HUES6 (cell line): ENCODE measurements at regions not wholly inside any gene's neighbourhood (a gene's known extent, or its start where the extent isn't known, plus 50 kb on each side); places are given as distances from the start of the nearest gene placed in this dataset.

Experiments
- H3K27ac ChIP-seq: 2 replicates; pipeline ENCODE4 v1.7.0; 2013; ENCODE audit warnings: low read depth, mild to moderate bottlenecking, low read length, inconsistent platforms
- H3K27me3 ChIP-seq: 2 replicates; pipeline ENCODE4 v1.6.1; 2013; ENCODE audit warnings: low read length; ENCODE audit not compliant: control insufficient read depth, insufficient read depth
- H3K36me3 ChIP-seq: 2 replicates; pipeline ENCODE4 v1.6.1; 2013; ENCODE audit warnings: low read length; ENCODE audit not compliant: control insufficient read depth, insufficient read depth
- H3K4me1 ChIP-seq: 2 replicates; pipeline ENCODE4 v1.6.1; 2013; ENCODE audit warnings: low read length; ENCODE audit not compliant: control insufficient read depth, insufficient read depth
- H3K4me3 ChIP-seq: 2 replicates; pipeline ENCODE4 v1.5.1; 2013; ENCODE audit warnings: low read depth, low read length
- H3K9ac ChIP-seq: one replicate; pipeline ENCODE4 v1.6.1; 2013; ENCODE audit warnings: mild to moderate bottlenecking, low read length
- H3K9me3 ChIP-seq: 2 replicates; pipeline ENCODE4 v1.6.1; 2013; ENCODE audit warnings: low read depth, low read length; ENCODE audit not compliant: control insufficient read depth, insufficient read depth

DNA sequence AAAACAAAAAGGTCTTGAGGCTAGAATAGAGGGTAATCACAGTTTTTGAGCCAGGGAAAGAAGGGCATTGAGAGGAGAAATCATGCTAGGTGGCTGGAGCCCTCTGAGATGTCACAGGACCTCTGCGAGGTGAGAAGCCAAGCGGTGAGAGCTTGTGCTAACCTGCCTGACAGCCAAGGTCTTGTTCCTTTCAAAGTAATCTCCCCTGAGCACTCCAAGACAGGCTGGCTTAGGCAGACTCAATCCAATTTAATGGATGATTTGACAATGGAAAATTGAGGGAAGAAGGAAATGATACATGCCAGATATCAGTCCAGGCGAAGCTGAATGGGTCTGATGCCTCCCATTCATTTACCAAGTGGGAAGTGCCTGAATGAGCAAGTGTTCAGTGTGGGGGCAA, 311.9 kb upstream of the PTBP2 start:
- Histone ChIP-seq H3K27ac (no peak overlapping the region), H3K4me1 (no peaks in the 10 kb centered on the region), H3K27me3 (no peaks in the 10 kb centered on the region), H3K36me3 (no peaks in the 10 kb centered on the region), H3K4me3 (no peak overlapping the region), H3K9me3 (no peaks in the 10 kb centered on the region), H3K9ac (no peak overlapping the region)

DNA sequence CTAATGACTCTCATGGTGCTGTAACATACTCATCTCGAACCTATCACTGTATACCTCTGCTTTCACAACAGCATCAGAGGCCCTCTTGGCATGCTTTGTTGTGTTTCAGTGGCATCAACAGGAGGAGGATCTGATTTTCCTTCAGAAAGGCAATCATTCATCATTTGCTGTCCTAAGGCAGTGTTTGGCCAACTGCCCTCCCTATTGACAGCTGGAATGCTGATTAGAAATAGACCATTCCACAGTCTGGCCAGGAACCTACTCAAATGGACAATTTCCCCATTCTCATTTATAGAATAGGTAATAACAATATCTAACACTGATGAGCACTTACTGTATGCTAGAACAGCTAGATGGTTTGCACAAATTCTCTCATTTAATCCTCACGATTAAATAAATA, 310.6 kb upstream of the PTBP2 start:
- Histone ChIP-seq H3K27ac (no peak overlapping the region), H3K4me3 (no peak overlapping the region), H3K9me3 (no peaks in the 10 kb centered on the region), H3K36me3 (no peaks in the 10 kb centered on the region), H3K9ac (no peak overlapping the region), H3K4me1 (no peaks in the 10 kb centered on the region), H3K27me3 (no peaks in the 10 kb centered on the region)

DNA sequence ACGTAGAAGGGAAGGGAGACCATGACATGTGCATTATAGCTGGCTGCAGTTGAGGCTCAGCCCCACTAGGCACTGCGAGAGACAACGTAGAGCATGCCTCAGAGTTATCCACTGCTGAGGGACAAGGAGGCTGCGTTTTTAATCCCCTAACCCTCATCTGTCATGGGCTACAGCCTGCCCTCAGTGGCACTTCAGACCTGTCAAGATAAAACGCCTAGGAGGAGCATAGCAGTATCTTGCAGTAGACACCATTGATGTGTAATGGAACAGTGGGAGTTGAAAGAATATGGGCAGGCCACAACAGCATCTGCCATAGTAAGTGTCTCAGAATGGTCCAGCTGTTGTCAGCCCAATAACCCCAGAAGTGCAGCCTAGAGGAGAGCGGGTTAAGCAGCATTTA, 307.0 kb upstream of the PTBP2 start:
- Histone ChIP-seq H3K36me3 (no peaks in the 10 kb centered on the region), H3K9ac (no peak overlapping the region), H3K27ac (no peak overlapping the region), H3K4me3 (no peak overlapping the region), H3K9me3 (no peaks in the 10 kb centered on the region), H3K4me1 (no peaks in the 10 kb centered on the region), H3K27me3 (no peaks in the 10 kb centered on the region)

DNA sequence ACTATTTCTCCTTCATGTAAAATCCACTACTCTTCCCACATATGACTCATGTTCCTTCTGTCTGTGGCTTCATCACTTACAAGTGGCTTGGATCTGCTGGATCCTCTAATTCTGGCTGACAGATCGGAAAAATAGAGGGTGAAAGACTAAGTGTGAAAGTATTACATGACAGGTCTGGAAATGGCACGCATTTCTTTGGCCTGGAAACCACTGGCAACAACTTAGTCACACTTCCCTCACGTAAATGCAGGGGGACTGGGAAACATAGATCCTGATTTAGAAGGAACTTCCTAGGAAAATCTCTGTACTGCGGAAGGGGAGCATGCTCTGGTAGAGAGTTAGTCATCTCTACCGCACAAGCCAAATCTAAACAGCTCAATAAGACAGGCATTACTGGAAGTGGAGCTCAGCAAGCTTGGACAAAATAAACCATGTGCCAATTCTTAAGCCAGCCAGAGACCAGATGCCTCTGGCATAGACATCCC, 305.4 kb upstream of the PTBP2 start:
- H3K4me1 ChIP-seq = no peaks in the 10 kb centered on the region
- no peaks in the 10 kb centered on the region for H3K9me3 ChIP-seq
- no peaks in the 10 kb centered on the region for H3K36me3 ChIP-seq
- no peak overlapping the region for H3K27ac ChIP-seq
- no peak overlapping the region for H3K9ac ChIP-seq
- no peaks in the 10 kb centered on the region for H3K27me3 ChIP-seq
- H3K4me3 ChIP-seq = no peak overlapping the region

DNA sequence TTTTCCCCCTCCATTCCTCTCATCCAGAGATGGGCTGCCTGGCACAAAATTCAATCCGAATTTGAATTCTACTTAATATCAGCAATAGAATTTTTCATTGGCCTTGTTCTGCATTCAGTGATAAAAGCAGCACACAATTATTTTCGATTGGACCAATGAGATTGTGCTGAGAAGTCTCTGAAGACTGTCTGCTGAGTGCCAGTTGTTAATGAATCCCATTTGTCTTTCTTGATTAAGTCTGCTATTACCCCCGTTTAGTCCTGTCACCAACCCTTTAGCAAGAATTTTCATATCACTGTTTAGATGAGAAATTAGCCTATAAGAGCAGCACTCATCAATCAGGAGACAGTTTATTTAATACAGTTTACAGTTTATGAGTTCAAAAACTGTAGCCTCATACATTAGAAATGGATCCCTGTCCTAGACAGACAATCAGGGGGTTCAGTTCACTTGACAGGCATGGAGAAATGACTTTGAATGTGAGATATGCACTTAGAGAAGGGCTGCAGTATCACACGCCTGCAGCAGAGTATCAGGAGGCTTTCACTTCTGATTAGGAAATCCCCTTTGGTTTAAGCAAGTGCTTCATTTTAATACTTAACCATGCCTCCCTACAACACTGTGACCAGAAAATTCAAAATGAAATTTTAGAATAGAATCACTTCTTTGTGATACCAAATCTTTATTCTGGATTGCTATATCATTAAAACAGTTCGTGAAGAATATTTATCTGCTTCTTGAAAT, 304.7 kb upstream of the PTBP2 start:
- no peak overlapping the region for H3K27ac ChIP-seq
- H3K4me3 ChIP-seq = no peak overlapping the region
- no peaks in the 10 kb centered on the region for H3K4me1 ChIP-seq
- H3K36me3 ChIP-seq = no peaks in the 10 kb centered on the region
- H3K9me3 ChIP-seq = no peaks in the 10 kb centered on the region
- H3K27me3 ChIP-seq = no peaks in the 10 kb centered on the region
- H3K9ac ChIP-seq = no peak overlapping the region

DNA sequence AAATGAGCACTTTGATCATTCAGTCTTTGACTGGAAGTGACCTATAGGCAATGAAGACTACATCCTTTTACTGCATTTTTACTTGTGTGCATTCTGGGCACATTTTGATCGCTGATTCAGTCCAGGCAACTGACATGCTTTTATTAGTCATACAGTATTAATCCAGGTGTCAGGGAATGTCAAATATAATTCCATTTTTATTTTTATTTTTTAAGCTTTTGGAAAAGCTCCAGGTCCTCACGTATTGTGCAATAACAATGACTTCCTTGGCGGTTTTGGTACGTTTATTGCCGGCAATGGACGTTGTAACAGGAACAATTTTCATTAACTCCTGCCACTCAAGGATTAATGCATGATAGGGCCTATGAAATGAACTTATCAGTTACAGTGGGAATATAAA, 302.6 kb upstream of the PTBP2 start:
- H3K27ac ChIP-seq = no peak overlapping the region
- no peaks in the 10 kb centered on the region for H3K9me3 ChIP-seq
- no peak overlapping the region for H3K9ac ChIP-seq
- H3K4me3 ChIP-seq = no peak overlapping the region
- no peaks in the 10 kb centered on the region for H3K27me3 ChIP-seq
- H3K36me3 ChIP-seq = no peaks in the 10 kb centered on the region
- H3K4me1 ChIP-seq = no peaks in the 10 kb centered on the region

DNA sequence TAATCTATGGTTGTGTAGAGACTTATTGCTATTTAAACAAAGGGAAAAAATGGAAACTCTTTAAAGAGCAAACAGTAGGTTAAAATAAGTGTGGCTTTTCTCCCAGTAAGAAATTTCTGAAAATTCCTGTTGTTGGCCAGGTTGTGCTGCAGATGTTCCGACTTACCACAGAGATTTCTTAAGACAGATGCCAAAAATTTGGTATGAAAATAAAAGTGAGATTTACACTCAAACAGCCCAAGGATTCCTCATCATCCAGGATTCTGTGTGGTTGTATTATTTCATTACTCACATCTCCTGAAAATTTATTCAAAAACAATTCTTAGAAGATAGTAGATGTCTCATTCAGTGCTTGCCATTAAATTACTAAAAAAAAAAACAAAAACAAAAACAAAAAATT, 296.7 kb upstream of the PTBP2 start:
- H3K9ac ChIP-seq = no peak overlapping the region
- H3K9me3 ChIP-seq = no peaks in the 10 kb centered on the region
- no peaks in the 10 kb centered on the region for H3K4me1 ChIP-seq
- H3K27me3 ChIP-seq = no peaks in the 10 kb centered on the region
- no peaks in the 10 kb centered on the region for H3K36me3 ChIP-seq
- no peak overlapping the region for H3K27ac ChIP-seq
- H3K4me3 ChIP-seq = no peak overlapping the region

DNA sequence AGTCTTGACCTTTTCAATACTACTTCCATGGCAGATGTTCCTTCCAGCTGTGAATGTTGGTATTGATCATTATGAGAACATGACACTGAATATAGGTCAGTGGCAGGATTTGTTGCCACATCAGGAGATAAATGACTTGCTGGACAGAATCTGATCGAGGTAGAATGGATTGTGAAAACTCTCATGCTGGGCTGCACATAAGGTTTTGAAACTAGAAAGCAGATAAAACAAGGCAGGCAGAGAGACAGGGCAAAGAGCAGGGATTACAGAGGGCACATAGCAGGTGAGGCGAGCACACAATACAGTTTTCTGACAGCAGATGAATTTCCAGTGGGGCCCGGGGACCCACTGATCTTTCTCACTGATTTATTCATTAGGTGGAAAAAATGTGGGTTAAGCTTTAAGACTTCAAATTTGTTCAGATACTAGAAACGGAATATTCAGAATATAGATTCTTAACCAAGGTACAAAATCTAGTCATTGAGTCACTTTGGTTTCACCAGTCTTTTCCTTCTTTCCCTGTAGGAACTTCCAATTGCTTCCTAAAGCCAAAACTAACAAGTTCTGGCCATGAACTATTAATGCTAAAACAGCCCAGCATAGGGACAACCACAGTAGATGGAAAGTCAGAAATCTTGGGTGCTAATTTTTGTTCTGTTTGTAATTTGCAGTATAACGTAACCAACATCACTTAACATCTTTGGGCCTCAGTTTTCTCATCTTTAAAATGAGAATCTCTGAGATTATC, 296.0 kb upstream of the PTBP2 start:
- no peak overlapping the region for H3K4me3 ChIP-seq
- H3K9ac ChIP-seq = no peak overlapping the region
- no peaks in the 10 kb centered on the region for H3K36me3 ChIP-seq
- H3K27ac ChIP-seq = no peak overlapping the region
- no peaks in the 10 kb centered on the region for H3K4me1 ChIP-seq
- H3K9me3 ChIP-seq = no peaks in the 10 kb centered on the region
- no peaks in the 10 kb centered on the region for H3K27me3 ChIP-seq

DNA sequence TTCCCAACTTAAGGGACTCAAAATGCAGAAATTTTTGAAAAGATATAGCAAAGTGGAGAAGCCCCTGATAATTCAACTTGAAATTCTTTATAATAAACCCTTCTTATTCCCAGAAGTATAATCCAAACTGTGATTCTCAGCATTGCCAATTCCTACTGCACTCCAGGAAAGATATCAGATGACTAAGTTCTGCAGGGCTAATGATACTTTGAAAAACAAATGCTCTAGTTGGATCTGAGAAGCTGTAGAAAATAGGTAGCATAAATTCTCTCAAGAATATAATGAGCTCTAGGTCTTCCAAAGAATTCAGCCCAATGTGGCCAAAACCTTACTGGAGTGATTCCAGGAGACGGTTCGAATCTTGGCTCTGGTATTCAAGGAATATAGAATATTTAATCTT, 294.0 kb upstream of the PTBP2 start:
- no peak overlapping the region for H3K9ac ChIP-seq
- no peaks in the 10 kb centered on the region for H3K4me1 ChIP-seq

DNA sequence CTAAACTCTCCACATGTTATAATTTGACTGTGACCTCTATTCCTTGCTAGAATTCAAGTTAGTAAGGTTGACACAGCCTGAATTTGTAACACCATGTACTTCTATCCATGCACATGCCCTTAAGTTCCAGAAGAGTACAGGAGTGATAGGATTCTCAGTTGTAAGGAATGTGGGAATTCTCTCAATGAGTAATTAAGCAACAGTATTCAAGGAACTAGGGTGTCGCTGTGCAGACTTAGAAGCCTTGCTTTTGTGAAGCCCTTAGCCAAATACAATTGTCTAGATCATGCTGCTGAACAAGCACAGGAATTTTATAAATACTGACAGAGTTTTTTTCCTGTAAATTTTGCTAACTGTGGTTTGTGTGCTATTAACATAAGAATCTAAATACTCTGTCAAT, 276.3 kb upstream of the PTBP2 start:
- Histone ChIP-seq H3K27me3 (no peaks in the 10 kb centered on the region), H3K36me3 (no peaks in the 10 kb centered on the region), H3K27ac (no peak overlapping the region), H3K4me1 (no peaks in the 10 kb centered on the region), H3K4me3 (no peak overlapping the region), H3K9me3 (peaks cover under 1% of the 10 kb centered on the region; the same call in 1 of the 2 replicates), H3K9ac (no peak overlapping the region)

More for the DNA sequence above, 294.0 kb upstream of the PTBP2 start:
- no peaks in the 10 kb centered on the region for H3K36me3 ChIP-seq
- no peak overlapping the region for H3K27ac ChIP-seq
- no peaks in the 10 kb centered on the region for H3K9me3 ChIP-seq
- no peak overlapping the region for H3K4me3 ChIP-seq
- H3K27me3 ChIP-seq = no peaks in the 10 kb centered on the region

DNA sequence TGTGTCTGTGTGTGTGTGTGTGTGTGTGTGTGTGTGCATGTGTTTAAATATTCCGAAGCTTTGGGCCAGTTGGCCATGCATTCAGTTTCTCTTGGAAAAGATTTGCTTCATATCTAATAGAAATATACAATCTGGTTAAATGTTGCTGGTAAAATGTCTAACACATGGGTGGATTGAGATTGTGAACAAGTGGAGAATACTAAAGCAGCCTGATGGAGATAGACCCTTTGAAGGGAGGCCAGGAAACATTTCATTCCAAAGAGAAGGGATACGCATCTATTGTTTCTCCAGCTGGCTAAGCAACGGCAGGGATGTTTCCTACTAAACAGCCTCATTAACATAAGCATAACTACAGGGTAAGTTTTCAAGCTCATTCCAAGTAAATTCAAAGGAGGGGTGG, 257.5 kb upstream of the PTBP2 start:
- H3K9me3 ChIP-seq = no peaks in the 10 kb centered on the region
- peaks cover 41% of the 10 kb centered on the region for H3K27me3 ChIP-seq
- H3K27ac ChIP-seq = no peak overlapping the region
- peaks cover 30% of the 10 kb centered on the region; the same call in 1 of the 2 replicates for H3K4me1 ChIP-seq
- H3K36me3 ChIP-seq = no peaks in the 10 kb centered on the region
- H3K9ac ChIP-seq = no peak overlapping the region
- H3K4me3 ChIP-seq = no peak overlapping the region
